Gastroesophageal sphincter (tissue), 4 donors: ENCODE measurements at regions not wholly inside any gene's neighbourhood (a gene's known extent, or its start where the extent isn't known, plus 50 kb on each side); places are given as distances from the start of the nearest gene placed in this dataset.

Experiments used
- ATAC-seq: fragments of 150-250 bp; one replicate; pipeline ENCODE4 v1.9.1; 2016; ENCODE audit warnings: mild to moderate bottlenecking, moderate library complexity
- H3K27ac ChIP-seq, 4 donors: fragments of 200-600 bp; sonication (generic) in 3 of 4; 1 replicate in 3 of 4; 2 replicates in 1 of 4; pipeline ENCODE4 v1.5.1; 2016 to 2019
- H3K27me3 ChIP-seq: fragments of 200-600 bp; sonication (generic); one replicate; pipeline ENCODE4 v1.5.1; 2019
- H3K36me3 ChIP-seq, 2 donors: fragments of 200-600 bp; sonication (generic); one replicate each; pipeline ENCODE4 v1.5.1; 2019; ENCODE audit warnings: control low read depth in 1 of 2
- H3K4me1 ChIP-seq, 3 donors: fragments of 200-600 bp; sonication (generic); 1 replicate in 2 of 3; 2 replicates in 1 of 3; pipeline ENCODE4 v1.5.1; 2016 to 2019; ENCODE audit warnings: control low read depth in 2 of 3
- H3K4me3 ChIP-seq, 2 donors: fragments of 200-600 bp; sonication (generic); one replicate each; pipeline ENCODE4 v1.5.1; 2019; ENCODE audit warnings: mild to moderate bottlenecking in 1 of 2, moderate library complexity in 1 of 2
- H3K9me3 ChIP-seq, 3 donors: fragments of 200-600 bp; sonication (generic); one replicate each; pipeline ENCODE4 v1.5.1; 2017 to 2019; ENCODE audit warnings: control low read depth in 2 of 3
- EP300 ChIP-seq: sonication (generic); formaldehyde crosslinking; IDR thresholded peaks from one replicate; pipeline ENCODE4 v1.6.1; 2017; ENCODE audit warnings: antibody characterized with exemption, mild to moderate bottlenecking
- POLR2A ChIP-seq, 2 donors: fragments of 450-650 bp; IDR thresholded peaks; one replicate each; pipeline ENCODE4 v1.6.1; 2017; ENCODE audit warnings: antibody characterized with exemption in 2 of 2, mild to moderate bottlenecking in 2 of 2, moderate library complexity in 1 of 2
- POLR2AphosphoS5 ChIP-seq: sonication (generic); formaldehyde crosslinking; IDR thresholded peaks from one replicate; pipeline ENCODE4 v1.6.1; 2017; ENCODE audit warnings: antibody characterized with exemption
- WGBS, 2 donors: methylation state at CpG; one replicate each; pipeline ENCODE4 v1.1.5; 2018; ENCODE audit warnings: low coverage in 1 of 2; 5-methylcytosine and 5-hydroxymethylcytosine counted together
- TF ChIP-seq, protein P1 (sequence below), 4 experiments: fragments of 200-600 bp in 2 of 4; fragments of 450-650 bp in 2 of 4; sonication (generic) in 1 of 4; IDR thresholded peaks; one replicate each; pipeline ENCODE4 v1.5.1; 2017 to 2019; ENCODE audit warnings: antibody characterized with exemption in 4 of 4, mild to moderate bottlenecking in 2 of 4, moderate library complexity in 2 of 4

- no peaks in the 10 kb centered on the region for H3K27me3 ChIP-seq
- H3K27ac ChIP-seq, result no peak overlapping the region
- no peaks in the 10 kb centered on the region for H3K4me1 ChIP-seq
- no peak for ATAC-seq
- no peak for TF ChIP-seq POLR2A (IDR thresholded peaks at IDR 0.05)
- no peak for TF ChIP-seq POLR2AphosphoS5
- TF ChIP-seq, protein P1, sequence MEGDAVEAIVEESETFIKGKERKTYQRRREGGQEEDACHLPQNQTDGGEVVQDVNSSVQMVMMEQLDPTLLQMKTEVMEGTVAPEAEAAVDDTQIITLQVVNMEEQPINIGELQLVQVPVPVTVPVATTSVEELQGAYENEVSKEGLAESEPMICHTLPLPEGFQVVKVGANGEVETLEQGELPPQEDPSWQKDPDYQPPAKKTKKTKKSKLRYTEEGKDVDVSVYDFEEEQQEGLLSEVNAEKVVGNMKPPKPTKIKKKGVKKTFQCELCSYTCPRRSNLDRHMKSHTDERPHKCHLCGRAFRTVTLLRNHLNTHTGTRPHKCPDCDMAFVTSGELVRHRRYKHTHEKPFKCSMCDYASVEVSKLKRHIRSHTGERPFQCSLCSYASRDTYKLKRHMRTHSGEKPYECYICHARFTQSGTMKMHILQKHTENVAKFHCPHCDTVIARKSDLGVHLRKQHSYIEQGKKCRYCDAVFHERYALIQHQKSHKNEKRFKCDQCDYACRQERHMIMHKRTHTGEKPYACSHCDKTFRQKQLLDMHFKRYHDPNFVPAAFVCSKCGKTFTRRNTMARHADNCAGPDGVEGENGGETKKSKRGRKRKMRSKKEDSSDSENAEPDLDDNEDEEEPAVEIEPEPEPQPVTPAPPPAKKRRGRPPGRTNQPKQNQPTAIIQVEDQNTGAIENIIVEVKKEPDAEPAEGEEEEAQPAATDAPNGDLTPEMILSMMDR (IDR thresholded peaks at IDR 0.05), result no peak
- TF ChIP-seq EP300, result no peak
- 45 to 54% methylated on average over 3 of the region's 4 CpGs for WGBS, 2 donors
- H3K4me3 ChIP-seq, result no peak overlapping the region
- H3K9me3 ChIP-seq, result no peaks in the 10 kb centered on the region
- no peaks in the 10 kb centered on the region for H3K36me3 ChIP-seq
Measured at GRCh38 chr1:185500001-185500626, 183.1 kb upstream of the IVNS1ABP start.

DNA sequence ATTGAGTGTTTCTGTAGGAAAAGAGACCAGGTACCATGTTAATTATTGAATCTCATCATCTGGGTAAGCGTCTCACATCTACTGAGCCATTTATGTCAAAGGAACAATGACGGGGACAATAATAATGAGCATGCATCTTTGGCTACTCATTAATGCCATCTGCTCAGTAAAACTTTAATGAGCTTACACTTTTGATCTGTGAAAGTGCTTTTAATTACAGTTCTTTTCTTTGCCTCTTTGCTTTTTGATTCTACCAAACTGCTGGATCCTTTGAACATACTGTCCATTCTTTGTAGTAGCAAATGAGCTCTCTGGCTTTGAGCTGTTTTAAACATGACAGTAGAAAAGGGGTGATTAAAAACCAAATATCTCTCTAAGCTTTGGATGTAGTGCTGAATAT lies 181.2 kb upstream of the IVNS1ABP start:
- Histone ChIP-seq H3K36me3 (no peaks in the 10 kb centered on the region), H3K4me1 (no peaks in the 10 kb centered on the region), H3K27me3 (no peaks in the 10 kb centered on the region), H3K9me3 (no peaks in the 10 kb centered on the region), H3K27ac (no peak overlapping the region), H3K4me3 (no peak overlapping the region)
- no peak for ATAC-seq
- WGBS, 2 donors, result 81 to 92% methylated on average over 2 of the region's 2 CpGs
- no peak for TF ChIP-seq EP300
- TF ChIP-seq, protein P1 (IDR thresholded peaks at IDR 0.05), result no peak
- TF ChIP-seq POLR2A (IDR thresholded peaks at IDR 0.05), result no peak
- no peak for TF ChIP-seq POLR2AphosphoS5

DNA sequence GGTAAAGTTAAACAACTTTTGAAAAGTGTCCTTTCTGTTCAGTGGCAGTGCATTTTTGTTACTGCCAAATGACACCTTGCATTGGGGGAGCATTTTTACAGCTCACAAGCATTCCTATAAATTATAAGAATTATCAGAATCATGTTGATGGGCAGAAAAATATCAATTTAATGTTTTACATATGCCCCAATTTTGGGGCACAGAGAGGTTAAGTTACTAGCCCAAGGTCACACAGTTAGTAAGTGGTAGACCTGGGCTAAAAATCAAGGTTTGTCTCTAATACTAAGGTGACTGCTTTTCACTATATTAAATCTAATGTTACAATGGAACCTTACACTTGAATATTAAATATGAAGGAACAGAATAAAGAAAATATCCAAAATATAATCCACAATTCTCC lies 180.1 kb upstream of the IVNS1ABP start:
- Histone ChIP-seq H3K4me1 (no peaks in the 10 kb centered on the region), H3K27ac (no peak overlapping the region), H3K27me3 (no peaks in the 10 kb centered on the region), H3K36me3 (no peaks in the 10 kb centered on the region), H3K9me3 (no peaks in the 10 kb centered on the region), H3K4me3 (no peak overlapping the region)
- TF ChIP-seq EP300 (no peak), POLR2A (IDR thresholded peaks at IDR 0.05) (no peak), POLR2AphosphoS5 (no peak)
- TF ChIP-seq, protein P1 (IDR thresholded peaks at IDR 0.05), result no peak
- no peak for ATAC-seq

DNA sequence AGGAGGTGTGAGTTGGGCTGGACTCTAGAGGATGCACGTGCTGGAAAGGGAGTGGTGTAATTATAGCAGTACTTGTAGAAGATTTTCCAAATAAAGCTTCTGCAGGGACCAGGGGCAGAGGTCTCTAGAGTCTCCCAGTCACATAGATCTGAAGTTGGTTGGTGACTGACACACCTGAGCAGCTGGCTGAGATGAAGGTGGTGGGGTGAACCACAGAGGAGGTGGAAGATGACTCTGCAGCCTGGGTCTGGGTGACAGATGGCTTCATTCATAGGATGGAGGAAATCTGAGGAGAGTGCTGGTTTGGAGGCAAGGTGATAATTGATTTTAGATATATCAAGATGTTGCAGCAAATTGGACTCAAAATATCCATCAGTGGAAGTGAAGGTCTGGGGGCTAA lies 178.9 kb upstream of the IVNS1ABP start:
- Histone ChIP-seq H3K36me3 (no peaks in the 10 kb centered on the region), H3K9me3 (no peaks in the 10 kb centered on the region), H3K27me3 (no peaks in the 10 kb centered on the region), H3K4me3 (no peak overlapping the region), H3K27ac (no peak overlapping the region), H3K4me1 (no peaks in the 10 kb centered on the region)
- 73% methylated on average over 1 of the region's 1 CpG; no CpG with 5 or more reads in 1 of the 2 donors for WGBS, 2 donors
- ATAC-seq, result no peak
- TF ChIP-seq, protein P1 (IDR thresholded peaks at IDR 0.05), result no peak
- TF ChIP-seq POLR2AphosphoS5, result no peak
- TF ChIP-seq EP300, result no peak
- TF ChIP-seq POLR2A (IDR thresholded peaks at IDR 0.05), result no peak

DNA sequence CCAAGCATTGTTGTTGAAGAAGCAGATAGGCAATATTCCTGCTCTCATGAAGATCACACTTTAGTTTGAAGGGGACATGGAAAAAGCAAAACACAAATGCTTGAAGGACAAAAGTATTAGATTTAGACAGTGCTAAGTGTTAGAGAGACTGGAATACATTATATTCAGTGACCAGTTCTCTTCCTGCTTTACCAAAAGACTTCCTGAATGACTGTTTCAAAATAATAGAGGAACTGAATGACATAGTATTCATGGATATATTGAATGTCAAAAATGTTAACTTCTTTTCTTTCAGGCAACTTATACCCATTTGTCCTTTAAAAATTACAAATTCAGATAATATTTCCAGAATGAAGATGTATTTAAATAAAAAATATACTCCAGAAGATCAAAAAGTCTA lies 178.0 kb upstream of the IVNS1ABP start:
- Histone ChIP-seq H3K36me3 (no peaks in the 10 kb centered on the region), H3K4me3 (no peak overlapping the region), H3K27ac (no peak overlapping the region), H3K27me3 (no peaks in the 10 kb centered on the region), H3K4me1 (no peaks in the 10 kb centered on the region), H3K9me3 (no peaks in the 10 kb centered on the region)
- ATAC-seq, result no peak
- no peak for TF ChIP-seq POLR2AphosphoS5
- TF ChIP-seq POLR2A (IDR thresholded peaks at IDR 0.05), result no peak
- TF ChIP-seq, protein P1 (IDR thresholded peaks at IDR 0.05), result no peak
- TF ChIP-seq EP300, result no peak
